Liver (tissue), 8 donors: ENCODE measurements at regions not wholly inside any gene's neighbourhood (a gene's known extent, or its start where the extent isn't known, plus 50 kb on each side); places are given as distances from the start of the nearest gene placed in this dataset.

Experiments
- DNase-seq: peaks from one replicate; pipeline ENCODE4 v3.0.0-alpha.2; 2017; ENCODE audit warnings: low spot score
- H3K27ac ChIP-seq, 2 donors: one replicate each; pipeline ENCODE4 v1.7.0; 2013; ENCODE audit warnings: inconsistent platforms in 2 of 2, low read length in 2 of 2, control low read depth in 1 of 2, low read depth in 1 of 2, mild to moderate bottlenecking in 1 of 2
- H3K27me3 ChIP-seq, 4 donors: one replicate each; pipeline versions ENCODE4 v1.6.1 to v1.7.0; 2013; ENCODE audit warnings: low read length in 3 of 4, inconsistent platforms in 1 of 4, mild to moderate bottlenecking in 1 of 4, moderate library complexity in 1 of 4; ENCODE audit not compliant: control insufficient read depth in 4 of 4, insufficient read depth in 4 of 4
- H3K36me3 ChIP-seq, 4 donors: one replicate each; pipeline versions ENCODE4 v1.6.1 to v1.7.0; 2013; ENCODE audit warnings: low read length in 3 of 4, mild to moderate bottlenecking in 3 of 4, low read depth in 1 of 4, moderate library complexity in 1 of 4; ENCODE audit not compliant: control insufficient read depth in 4 of 4, insufficient read depth in 3 of 4
- H3K4me1 ChIP-seq, 4 donors: one replicate each; pipeline versions ENCODE4 v1.6.1 to v1.7.0; 2013; ENCODE audit warnings: low read length in 3 of 4, mild to moderate bottlenecking in 3 of 4, moderate library complexity in 1 of 4; ENCODE audit not compliant: control insufficient read depth in 4 of 4, insufficient read depth in 4 of 4
- H3K4me3 ChIP-seq, 3 donors: one replicate each; pipeline versions ENCODE4 v1.6.1 to v1.7.0; 2013; ENCODE audit warnings: low read length in 3 of 3, control low read depth in 1 of 3, low read depth in 1 of 3, mild to moderate bottlenecking in 1 of 3
- H3K9ac ChIP-seq, 2 donors: one replicate each; pipeline ENCODE4 v1.7.0; 2013; ENCODE audit warnings: low read length in 2 of 2, mild to moderate bottlenecking in 2 of 2, moderate library complexity in 2 of 2, control low read depth in 1 of 2, low read depth in 1 of 2
- H3K9me3 ChIP-seq, 4 donors: one replicate each; pipeline versions ENCODE4 v1.6.1 to v1.7.0; 2013; ENCODE audit warnings: low read length in 3 of 4; ENCODE audit not compliant: control insufficient read depth in 4 of 4
- CTCF ChIP-seq: fragments of 150-350 bp; IDR thresholded peaks from 2 replicates; pipeline ENCODE4 v1.5.1; 2017; ENCODE audit warnings: improper control_type of control experiment, low read depth, low read length; ENCODE audit not compliant: missing input control
- FOXA1 ChIP-seq: IDR thresholded peaks from 2 replicates; pipeline ENCODE4 v1.6.1; 2016; ENCODE audit warnings: antibody characterized with exemption
- FOXA2 ChIP-seq: IDR thresholded peaks from 2 replicates; pipeline ENCODE4 v1.6.1; 2016; ENCODE audit warnings: antibody characterized with exemption
- HNF4G ChIP-seq: IDR thresholded peaks from 2 replicates; pipeline ENCODE4 v1.6.1; 2016; ENCODE audit warnings: antibody characterized with exemption
- MAX ChIP-seq: IDR thresholded peaks from 2 replicates; pipeline ENCODE4 v1.6.1; 2016; ENCODE audit warnings: antibody characterized with exemption
- RAD21 ChIP-seq, 2 donors: IDR thresholded peaks; 2 replicates each; pipeline ENCODE4 v1.6.1; 2016; ENCODE audit warnings: antibody characterized with exemption in 2 of 2, mild to moderate bottlenecking in 2 of 2
- REST ChIP-seq: IDR thresholded peaks from 2 replicates; pipeline ENCODE4 v1.6.1; 2016; ENCODE audit warnings: antibody characterized with exemption, mild to moderate bottlenecking
- RXRA ChIP-seq, 2 donors: IDR thresholded peaks; 2 replicates each; pipeline ENCODE4 v1.6.1; 2017 to 2018; ENCODE audit warnings: antibody characterized with exemption in 2 of 2, mild to moderate bottlenecking in 1 of 2
- SP1 ChIP-seq: IDR thresholded peaks from 2 replicates; pipeline ENCODE4 v1.6.1; 2018; ENCODE audit warnings: antibody characterized with exemption, mild to moderate bottlenecking
- TAF1 ChIP-seq: conservative IDR thresholded peaks from 2 replicates; pipeline ENCODE4 v1.6.1; 2016; ENCODE audit warnings: antibody characterized with exemption, mild to moderate bottlenecking
- YY1 ChIP-seq: IDR thresholded peaks from 2 replicates; pipeline ENCODE4 v1.6.1; 2016; ENCODE audit warnings: antibody characterized with exemption, mild to moderate bottlenecking
- ZBTB33 ChIP-seq: IDR thresholded peaks from 2 replicates; pipeline ENCODE4 v1.6.1; 2016; ENCODE audit warnings: antibody characterized with exemption
- WGBS: extraction: QIAGEN DNeasy Blood & Tissue Kit; methylation state at CpG from one replicate; pipeline ENCODE4 v1.1.7; 2013; 5-methylcytosine and 5-hydroxymethylcytosine counted together
- donor health status: healthy.
- donor health status: healthy.
- donor health status: healthy.
- donor health status: healthy.
- donor health status: healthy.

- Histone ChIP-seq H3K36me3 (no peaks in the 10 kb centered on the region), H3K9ac (no peak overlapping the region), H3K9me3 (peaks cover 1 to 8% (median 4%) of the 10 kb centered on the region in 4 donors), H3K27ac (no peak overlapping the region), H3K27me3 (peaks cover 0 to 2% (median 0%) of the 10 kb centered on the region in 4 donors), H3K4me1 (no peaks in the 10 kb centered on the region), H3K4me3 (no peak overlapping the region)
- TF ChIP-seq CTCF (no peak), RAD21 (IDR thresholded peaks at IDR 0.05) (no peak), REST (no peak), MAX (no peak), ZBTB33 (no peak), FOXA2 (no peak), SP1 (no peak), TAF1 (no peak)
- no peak for DNase-seq
Observed at GRCh38 chr2:217195016-217195415, 335.2 kb upstream of the TNP1 start.

GRCh38 chr2:217193431-217194340, 333.8 kb upstream of the TNP1 start:
- H3K36me3 ChIP-seq, result no peaks in the 10 kb centered on the region
- no peaks in the 10 kb centered on the region for H3K27me3 ChIP-seq
- H3K4me1 ChIP-seq, result no peaks in the 10 kb centered on the region
- 80% methylated on average over 9 of the region's 9 CpGs for WGBS
- peaks cover 1 to 8% (median 4%) of the 10 kb centered on the region in 4 donors for H3K9me3 ChIP-seq
- no peak overlapping the region for H3K9ac ChIP-seq
- no peak overlapping the region for H3K4me3 ChIP-seq
- H3K27ac ChIP-seq, result no peak overlapping the region
- no peak for TF ChIP-seq MAX
- no peak for TF ChIP-seq FOXA1
- no peak for TF ChIP-seq CTCF
- no peak for TF ChIP-seq REST
- TF ChIP-seq YY1, result no peak
- no peak for TF ChIP-seq HNF4G
- TF ChIP-seq RXRA (IDR thresholded peaks at IDR 0.05), result no peak
- DNase-seq, result no peak
